SH-SY5Y (cell line): ENCODE measurements at regions not wholly inside any gene's neighbourhood (a gene's known extent, or its start where the extent isn't known, plus 50 kb on each side); places are given as distances from the start of the nearest gene placed in this dataset.

Experiments
- GATA2 ChIP-seq: IDR thresholded peaks from 2 replicates; pipeline ENCODE4 v1.6.1; 2011; ENCODE audit warnings: mild to moderate bottlenecking, low read depth, low read length
- GATA3 ChIP-seq: IDR thresholded peaks from 2 replicates; pipeline ENCODE4 v1.6.1; 2011; ENCODE audit warnings: low read depth, mild to moderate bottlenecking, low read length, moderate library complexity

DNA sequence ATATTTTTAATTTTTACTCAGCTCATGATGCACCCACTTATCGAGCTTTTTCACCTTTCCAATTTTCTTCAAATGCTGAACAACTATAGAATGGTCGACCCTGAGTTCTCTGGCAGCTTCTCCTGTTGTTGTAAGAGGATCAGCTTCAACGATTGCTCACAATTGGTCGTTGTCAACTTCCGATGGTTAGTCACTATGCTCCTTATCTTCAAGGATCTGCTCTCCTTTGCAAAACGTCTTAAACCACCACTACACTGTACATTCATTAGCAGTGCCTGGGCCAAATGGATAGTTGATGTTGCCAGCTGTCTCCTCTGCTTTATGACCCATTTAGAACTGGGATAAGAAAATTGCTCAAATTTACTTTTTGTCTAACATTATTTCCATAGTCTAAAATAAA, 385.9 kb upstream of the LYPLAL1 start:
- TF ChIP-seq GATA3 (no peak), GATA2 (no peak)
